ENCODE measurements at regions not wholly inside any gene's neighbourhood (a gene's known extent, or its start where the extent isn't known, plus 50 kb on each side); places are given as distances from the start of the nearest gene placed in this dataset.

DNA sequence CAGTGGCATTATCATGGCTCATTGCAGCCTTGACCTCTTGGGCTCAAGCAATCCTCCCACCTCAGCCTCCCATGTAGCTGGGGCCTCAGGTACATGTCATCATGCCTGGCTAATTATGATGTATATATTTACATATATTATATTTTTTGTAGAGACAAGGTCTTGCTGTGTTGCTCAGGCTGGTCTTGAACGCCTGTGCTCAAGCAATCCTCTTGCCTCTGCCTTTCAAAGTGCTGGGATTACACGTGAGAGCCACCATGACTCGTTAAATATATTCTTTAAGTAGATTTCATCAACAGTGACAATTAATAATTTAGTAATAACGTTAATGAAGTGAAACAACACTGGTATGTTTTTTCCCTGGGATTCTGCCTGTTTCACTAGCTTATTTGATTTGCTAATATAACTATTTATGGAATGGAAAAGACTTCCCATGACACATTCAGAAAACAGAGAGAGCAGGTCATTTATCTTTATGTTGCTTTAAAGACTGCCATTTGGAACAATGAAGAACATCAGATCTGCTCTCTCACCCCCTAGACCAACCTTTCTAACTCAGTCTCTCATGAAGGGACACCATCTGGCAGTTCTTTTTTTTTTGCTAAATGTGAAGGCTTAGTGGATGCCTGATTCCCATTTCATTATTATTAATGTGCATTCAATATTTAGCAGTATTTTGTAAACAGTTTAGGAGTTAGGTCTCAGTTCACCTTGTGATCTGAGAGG is 295.6 kb downstream of the KIF4B start:
- TF ChIP-seq POLR2AphosphoS5 (IDR thresholded peaks at IDR 0.05; ENCODE audit: low read depth, low read length), result no peak
- TF ChIP-seq, protein P1, sequence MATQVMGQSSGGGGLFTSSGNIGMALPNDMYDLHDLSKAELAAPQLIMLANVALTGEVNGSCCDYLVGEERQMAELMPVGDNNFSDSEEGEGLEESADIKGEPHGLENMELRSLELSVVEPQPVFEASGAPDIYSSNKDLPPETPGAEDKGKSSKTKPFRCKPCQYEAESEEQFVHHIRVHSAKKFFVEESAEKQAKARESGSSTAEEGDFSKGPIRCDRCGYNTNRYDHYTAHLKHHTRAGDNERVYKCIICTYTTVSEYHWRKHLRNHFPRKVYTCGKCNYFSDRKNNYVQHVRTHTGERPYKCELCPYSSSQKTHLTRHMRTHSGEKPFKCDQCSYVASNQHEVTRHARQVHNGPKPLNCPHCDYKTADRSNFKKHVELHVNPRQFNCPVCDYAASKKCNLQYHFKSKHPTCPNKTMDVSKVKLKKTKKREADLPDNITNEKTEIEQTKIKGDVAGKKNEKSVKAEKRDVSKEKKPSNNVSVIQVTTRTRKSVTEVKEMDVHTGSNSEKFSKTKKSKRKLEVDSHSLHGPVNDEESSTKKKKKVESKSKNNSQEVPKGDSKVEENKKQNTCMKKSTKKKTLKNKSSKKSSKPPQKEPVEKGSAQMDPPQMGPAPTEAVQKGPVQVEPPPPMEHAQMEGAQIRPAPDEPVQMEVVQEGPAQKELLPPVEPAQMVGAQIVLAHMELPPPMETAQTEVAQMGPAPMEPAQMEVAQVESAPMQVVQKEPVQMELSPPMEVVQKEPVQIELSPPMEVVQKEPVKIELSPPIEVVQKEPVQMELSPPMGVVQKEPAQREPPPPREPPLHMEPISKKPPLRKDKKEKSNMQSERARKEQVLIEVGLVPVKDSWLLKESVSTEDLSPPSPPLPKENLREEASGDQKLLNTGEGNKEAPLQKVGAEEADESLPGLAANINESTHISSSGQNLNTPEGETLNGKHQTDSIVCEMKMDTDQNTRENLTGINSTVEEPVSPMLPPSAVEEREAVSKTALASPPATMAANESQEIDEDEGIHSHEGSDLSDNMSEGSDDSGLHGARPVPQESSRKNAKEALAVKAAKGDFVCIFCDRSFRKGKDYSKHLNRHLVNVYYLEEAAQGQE (IDR thresholded peaks at IDR 0.05; ENCODE audit: insufficient read depth in 1 of 2, low read depth in 2 of 2, low read length in 2 of 2), result no peak
